D721Med (cell line): ENCODE measurements at regions not wholly inside any gene's neighbourhood (a gene's known extent, or its start where the extent isn't known, plus 50 kb on each side); places are given as distances from the start of the nearest gene placed in this dataset.
"Not testable (repeated sequence)": the region's sequence is repeated elsewhere in the genome, so short reads cannot be mapped to it uniquely, and the experiment has no call there.

Source experiments
- DNase-seq: peaks from one replicate; pipeline ENCODE4 v3.0.0; 2011; ENCODE audit warnings: low spot score; ENCODE audit not compliant: insufficient read length
- FAIRE-seq: peaks from 2 replicates; lab custom pipeline; 2011; peaks lifted over from hg19 to GRCh38; lab: Jason Lieb, UNC
- CTCF ChIP-seq: IDR thresholded peaks from 2 replicates; pipeline ENCODE4 v1.5.1; 2012; ENCODE audit warnings: mild to moderate bottlenecking, control low read depth; ENCODE audit not compliant: insufficient read depth; ENCODE audit errors: missing control alignments

GRCh38 chr2:89797320-89798038, 1106.0 kb downstream of the RPIA start:
- no peak for FAIRE-seq
- no peak for TF ChIP-seq CTCF
- no peak for DNase-seq

- DNase-seq, FAIRE-seq: not testable (repeated sequence)
Observed at GRCh38 chr2:89801207-89801606, 1109.7 kb downstream of the RPIA start.

GRCh38 chr2:89806363-89806762, 1114.9 kb downstream of the RPIA start:
- not testable (repeated sequence) for FAIRE-seq, DNase-seq

- DNase-seq: no peak
- FAIRE-seq: no peak
- no peak for TF ChIP-seq CTCF
Observed at GRCh38 chr2:89811295-89811694, 1119.8 kb downstream of the RPIA start.

GRCh38 chr2:89811910-89812309, 1120.4 kb downstream of the RPIA start:
- FAIRE-seq, DNase-seq: not testable (repeated sequence)

GRCh38 chr2:89814359-89814758, 1122.9 kb downstream of the RPIA start:
- not testable (repeated sequence) for FAIRE-seq, DNase-seq

- DNase-seq (no peak), FAIRE-seq (no peak)
- TF ChIP-seq CTCF: no peak
Observed at GRCh38 chr2:89818873-89819272, 1127.4 kb downstream of the RPIA start.

GRCh38 chr2:89819809-89820208, 1128.3 kb downstream of the RPIA start:
- TF ChIP-seq CTCF: no peak
- FAIRE-seq (no peak), DNase-seq (no peak)

GRCh38 chr2:89820248-89820647, 1128.8 kb downstream of the RPIA start:
- FAIRE-seq: no peak

More at GRCh38 chr2:89820248-89820647, 1128.8 kb downstream of the RPIA start:
- TF ChIP-seq CTCF: no peak
- DNase-seq: no peak
